Muscle of leg (tissue), 3 donors: ENCODE measurements at regions not wholly inside any gene's neighbourhood (a gene's known extent, or its start where the extent isn't known, plus 50 kb on each side); places are given as distances from the start of the nearest gene placed in this dataset.
A peak's percentile ranks its signal among the peaks of the same experiment; 100 is the strongest.

Source experiments
- DNase-seq: peaks from one replicate; pipeline ENCODE4 v3.0.0; 2013
- H3K27ac ChIP-seq: one replicate; pipeline ENCODE4 v1.5.1; 2013; ENCODE audit warnings: mild to moderate bottlenecking, low read length, control low read depth
- H3K27me3 ChIP-seq: one replicate; pipeline ENCODE4 v1.6.1; 2013; ENCODE audit warnings: low read length; ENCODE audit not compliant: control insufficient read depth, insufficient read depth
- H3K36me3 ChIP-seq: one replicate; pipeline ENCODE4 v1.6.1; 2013; ENCODE audit warnings: low read length; ENCODE audit not compliant: control insufficient read depth, insufficient read depth
- H3K4me1 ChIP-seq: one replicate; pipeline ENCODE4 v1.6.1; 2013; ENCODE audit warnings: low read length; ENCODE audit not compliant: control insufficient read depth, insufficient read depth
- H3K4me3 ChIP-seq: one replicate; pipeline ENCODE4 v1.5.1; 2013; ENCODE audit warnings: low read length, control low read depth
- H3K9me3 ChIP-seq: replicated peaks from 2 replicates; pipeline ENCODE4 v1.6.1; 2013; ENCODE audit warnings: low read depth, low read length; ENCODE audit not compliant: control insufficient read depth
- WGBS: methylation state at CpG from one replicate; pipeline ENCODE4 v1.1.5; 2013; ENCODE audit warnings: missing lambda C conversion rate; ENCODE audit not compliant: insufficient coverage; 5-methylcytosine and 5-hydroxymethylcytosine counted together

DNA sequence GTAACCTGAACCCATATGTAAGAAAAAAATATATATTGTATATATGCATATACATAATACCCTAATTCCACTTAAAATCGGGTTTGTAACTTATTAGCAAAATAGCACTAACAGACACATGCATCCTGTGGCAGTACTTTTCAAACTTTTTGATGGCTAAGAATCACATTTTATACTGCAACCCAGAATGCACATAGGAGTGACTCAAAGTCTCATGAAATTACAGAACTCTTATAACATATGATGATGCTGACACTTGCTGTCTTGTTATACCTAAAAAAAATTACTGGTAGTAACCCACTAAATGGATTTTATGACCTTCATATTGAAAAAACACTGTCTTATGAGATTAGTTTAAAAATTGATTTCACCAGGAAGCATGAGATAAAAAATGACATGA lies 152.4 kb upstream of the FRMD4B start:
- Histone ChIP-seq H3K27ac (no peak overlapping the region), H3K36me3 (no peaks in the 10 kb centered on the region), H3K9me3 (no peaks in the 10 kb centered on the region), H3K4me3 (no peak overlapping the region), H3K4me1 (peaks cover 12% of the 10 kb centered on the region), H3K27me3 (peaks cover 9% of the 10 kb centered on the region)
- DNase-seq = no peak
- no CpG with 5 or more reads among the region's 1 CpG for WGBS

DNA sequence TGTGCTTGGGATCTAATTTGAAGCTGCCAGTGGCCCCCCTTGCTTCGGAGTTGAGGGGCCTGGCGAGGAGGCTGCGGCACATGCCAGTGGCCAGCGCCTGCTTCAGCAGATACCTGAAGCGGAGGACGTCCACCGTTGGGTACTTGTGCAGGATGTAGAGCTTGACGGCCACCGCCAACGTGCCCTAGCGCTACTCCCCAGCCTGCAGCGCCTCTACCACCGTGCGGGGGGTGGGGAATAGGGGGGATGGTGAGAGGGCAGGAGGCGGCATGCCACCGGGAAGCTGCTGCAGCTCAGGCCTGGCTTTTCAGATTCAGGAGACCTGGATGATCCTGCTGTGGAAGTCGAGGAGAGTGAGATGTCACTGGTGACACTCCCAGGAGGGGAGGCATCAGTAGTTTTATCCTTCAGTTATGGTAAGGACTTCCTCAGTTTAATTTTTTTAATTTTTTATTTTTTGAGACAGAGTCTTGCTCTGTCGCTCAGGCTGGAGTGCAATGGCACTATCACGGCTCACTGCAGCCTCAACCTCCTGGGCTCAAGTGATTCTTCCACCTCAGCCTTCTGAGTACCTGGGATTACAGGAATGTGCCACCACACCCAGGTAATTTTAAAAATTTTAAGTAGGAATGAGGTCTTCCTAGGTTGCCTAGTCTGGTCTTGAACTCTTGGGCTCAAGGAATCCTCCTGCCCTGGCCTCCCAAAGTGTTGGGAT lies 150.6 kb upstream of the FRMD4B start:
- DNase-seq = no peak
- H3K4me3 ChIP-seq = no peak overlapping the region
- H3K4me1 ChIP-seq = peaks cover 10% of the 10 kb centered on the region
- no peaks in the 10 kb centered on the region for H3K27me3 ChIP-seq
- no peaks in the 10 kb centered on the region for H3K36me3 ChIP-seq
- no peak overlapping the region for H3K27ac ChIP-seq
- 84% methylated on average over 18 of the region's 19 CpGs for WGBS
- no peaks in the 10 kb centered on the region for H3K9me3 ChIP-seq

DNA sequence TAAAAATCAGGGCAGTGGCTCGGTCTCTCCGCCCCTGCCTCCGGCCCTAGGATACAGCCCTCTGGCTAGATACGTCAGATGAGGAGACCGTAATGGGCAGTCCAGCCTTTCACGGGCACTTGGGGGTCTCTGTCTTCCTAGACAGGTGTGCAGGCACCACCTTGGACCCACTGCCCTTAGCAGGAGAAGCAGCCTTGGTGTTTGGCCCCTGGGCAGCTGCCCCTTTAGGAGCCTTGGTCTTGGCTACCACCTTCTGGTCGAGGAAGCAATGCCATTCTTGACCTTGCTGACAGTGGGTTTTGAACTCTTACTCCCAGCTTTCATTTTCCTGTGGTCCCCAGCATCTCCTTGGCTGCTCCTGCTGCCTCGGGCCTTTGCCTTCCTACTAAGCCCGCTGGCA lies 149.7 kb upstream of the FRMD4B start:
- no peak for DNase-seq
- no peaks in the 10 kb centered on the region for H3K36me3 ChIP-seq
- no peaks in the 10 kb centered on the region for H3K9me3 ChIP-seq
- WGBS = 95% methylated on average over 9 of the region's 9 CpGs
- H3K4me1 ChIP-seq = peaks cover 6% of the 10 kb centered on the region
- H3K27me3 ChIP-seq = no peaks in the 10 kb centered on the region
- H3K27ac ChIP-seq = no peak overlapping the region
- H3K4me3 ChIP-seq = no peak overlapping the region

DNA sequence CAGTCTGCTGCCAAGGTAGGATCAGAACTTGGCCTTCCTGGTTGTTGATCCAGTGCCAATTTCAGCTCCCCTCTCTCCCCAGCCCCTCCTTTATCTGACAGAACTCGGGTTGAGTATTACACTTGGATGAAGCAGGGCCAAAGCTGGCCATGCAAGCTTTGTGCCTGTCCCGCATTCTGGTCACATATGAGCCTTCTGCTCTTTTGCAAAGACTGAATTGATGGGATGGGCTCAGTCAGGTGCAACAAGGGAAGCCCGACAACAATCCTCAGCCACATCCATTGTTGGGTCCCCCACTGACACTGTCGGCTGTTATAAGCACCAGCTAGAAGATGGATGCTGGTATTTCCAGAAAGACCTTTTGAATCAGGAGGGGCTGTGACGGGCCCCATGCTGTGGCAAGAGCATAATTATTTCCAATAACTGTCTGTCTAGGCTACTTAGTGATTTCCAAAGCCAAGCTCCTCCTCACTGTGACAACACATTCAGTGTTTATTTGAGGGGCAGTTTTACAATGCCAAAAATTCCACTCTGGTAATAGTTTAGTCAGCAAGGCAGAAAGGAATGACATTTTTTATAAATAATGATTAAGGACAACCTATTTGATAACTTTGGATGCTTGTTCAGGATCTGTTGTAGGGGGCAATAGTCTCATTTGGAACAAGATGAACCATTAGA lies 146.8 kb upstream of the FRMD4B start:
- Histone ChIP-seq H3K4me3 (no peak overlapping the region), H3K36me3 (no peaks in the 10 kb centered on the region), H3K27me3 (no peaks in the 10 kb centered on the region), H3K4me1 (peaks cover 6% of the 10 kb centered on the region), H3K27ac (no peak overlapping the region), H3K9me3 (no peaks in the 10 kb centered on the region)
- 53% methylated on average over 3 of the region's 5 CpGs for WGBS
- DNase-seq = no peak

DNA sequence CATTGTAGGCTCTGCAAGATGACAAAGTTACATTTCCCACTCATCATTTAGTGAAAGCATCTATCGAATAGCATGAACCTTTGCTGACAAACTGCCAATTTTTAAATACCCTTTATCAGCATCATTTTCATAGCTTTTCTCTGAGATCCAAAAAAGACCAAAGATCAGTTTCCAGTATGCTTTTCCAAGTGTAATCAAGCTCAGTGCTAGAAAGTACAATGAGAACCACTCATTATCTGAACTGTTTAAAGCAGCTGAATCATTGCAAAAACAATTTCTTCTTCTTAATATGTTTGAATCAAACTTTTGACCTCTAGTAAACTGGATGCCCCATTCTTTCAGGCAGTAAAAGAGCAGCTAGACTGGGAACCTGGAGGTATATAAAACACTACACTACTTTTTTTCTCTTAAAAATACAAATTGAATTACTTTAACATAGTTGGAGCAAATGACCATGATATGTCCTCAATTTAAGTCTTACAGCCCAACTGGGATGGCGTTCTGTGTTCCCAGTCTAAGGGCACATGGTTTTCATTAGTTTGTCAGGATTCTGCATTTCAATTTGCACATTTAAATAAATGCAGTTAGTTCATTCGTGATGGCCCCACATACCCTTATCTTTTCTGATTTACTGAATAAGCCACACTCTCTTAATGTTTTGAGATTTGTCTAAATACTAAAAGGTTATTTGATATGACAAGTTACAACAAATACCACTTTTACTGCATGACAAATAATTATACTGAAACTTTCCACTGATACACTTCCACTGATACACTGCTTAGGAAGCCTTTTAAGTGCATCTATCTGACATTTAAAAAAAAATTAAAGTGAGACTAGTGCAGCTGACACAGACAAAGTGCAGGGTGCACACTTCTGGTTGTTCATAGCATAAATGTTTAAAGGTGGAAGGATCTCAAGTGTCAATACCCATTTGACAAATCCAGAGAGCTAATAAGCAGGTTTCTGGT lies 146.0 kb upstream of the FRMD4B start:
- no CpG with 5 or more reads among the region's 3 CpGs for WGBS
- DNase-seq = no peak
- H3K4me1 ChIP-seq = peaks cover 6% of the 10 kb centered on the region
- no peaks in the 10 kb centered on the region for H3K27me3 ChIP-seq
- H3K9me3 ChIP-seq = no peaks in the 10 kb centered on the region
- H3K27ac ChIP-seq = no peak overlapping the region
- no peaks in the 10 kb centered on the region for H3K36me3 ChIP-seq
- H3K4me3 ChIP-seq = no peak overlapping the region

DNA sequence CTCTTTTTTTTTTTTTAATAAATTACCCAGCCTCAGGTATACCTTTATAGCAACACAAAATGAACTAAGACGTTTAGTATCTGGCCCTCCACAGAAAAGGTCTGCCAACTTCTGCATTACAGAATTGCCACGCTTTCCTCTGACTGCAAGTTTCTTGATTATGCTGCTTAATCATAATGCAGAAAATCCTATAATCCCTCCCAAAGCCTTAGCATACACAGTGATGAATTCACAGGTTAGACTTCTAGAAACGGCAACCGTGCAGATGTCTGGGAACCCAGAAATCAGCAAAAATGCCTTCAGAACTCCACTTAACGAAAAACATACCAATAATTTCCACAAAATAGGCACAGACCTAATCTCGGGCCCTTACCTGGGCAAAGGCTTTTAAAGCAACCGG lies 144.7 kb upstream of the FRMD4B start:
- WGBS = 86% methylated on average over 4 of the region's 7 CpGs
- Histone ChIP-seq H3K27ac (no peak overlapping the region), H3K27me3 (no peaks in the 10 kb centered on the region), H3K36me3 (no peaks in the 10 kb centered on the region), H3K4me3 (no peak overlapping the region), H3K4me1 (peaks cover 6% of the 10 kb centered on the region), H3K9me3 (no peaks in the 10 kb centered on the region)
- DNase-seq = no peak

DNA sequence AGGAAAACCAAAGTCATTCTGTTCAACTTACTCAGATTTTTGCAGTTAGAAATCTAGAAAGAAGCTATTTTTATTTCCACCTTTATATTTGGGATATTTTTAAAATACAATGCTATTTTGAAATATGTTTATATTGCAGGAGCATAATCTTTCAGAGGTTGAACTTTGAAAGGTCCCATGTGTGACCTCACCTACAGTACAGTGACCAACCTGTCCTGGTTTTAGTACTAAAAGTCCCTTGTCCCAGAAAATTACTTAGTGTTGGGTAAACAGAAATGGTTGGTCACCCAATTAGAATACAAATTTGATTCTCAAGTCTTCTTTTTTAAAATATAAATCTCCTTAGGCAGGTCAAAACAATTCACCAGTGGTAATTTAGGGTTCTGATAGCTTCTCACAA lies 141.6 kb upstream of the FRMD4B start:
- H3K4me1 ChIP-seq = peaks cover 2% of the 10 kb centered on the region
- DNase-seq = no peak
- no peaks in the 10 kb centered on the region for H3K36me3 ChIP-seq
- no peak overlapping the region for H3K27ac ChIP-seq
- H3K4me3 ChIP-seq = no peak overlapping the region
- H3K27me3 ChIP-seq = no peaks in the 10 kb centered on the region
- H3K9me3 ChIP-seq = no peaks in the 10 kb centered on the region

DNA sequence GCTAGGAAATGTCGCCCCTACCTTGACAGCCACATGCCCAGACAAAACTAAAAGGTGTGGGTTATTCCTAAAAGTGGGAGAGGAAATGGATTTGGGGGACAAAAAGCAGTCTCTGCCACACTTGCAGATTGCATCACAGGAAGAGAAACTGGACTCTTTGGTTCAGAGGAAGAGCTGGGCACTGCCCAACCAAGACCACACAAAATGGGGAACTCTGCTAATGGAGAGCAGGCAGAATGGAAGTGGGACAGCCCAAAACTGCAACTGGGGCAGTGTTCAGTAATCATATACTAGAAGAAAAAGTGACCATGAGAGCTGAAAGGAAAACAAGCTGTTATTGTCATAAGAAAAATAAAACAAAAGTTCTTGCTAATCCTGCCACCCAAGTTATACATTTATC lies 138.9 kb upstream of the FRMD4B start:
- Histone ChIP-seq H3K9me3 (no peaks in the 10 kb centered on the region), H3K4me1 (no peaks in the 10 kb centered on the region), H3K27me3 (no peaks in the 10 kb centered on the region), H3K36me3 (no peaks in the 10 kb centered on the region), H3K4me3 (no peak overlapping the region), H3K27ac (no peak overlapping the region)
- WGBS = no CpG with 5 or more reads among the region's 1 CpG
- no peak for DNase-seq

DNA sequence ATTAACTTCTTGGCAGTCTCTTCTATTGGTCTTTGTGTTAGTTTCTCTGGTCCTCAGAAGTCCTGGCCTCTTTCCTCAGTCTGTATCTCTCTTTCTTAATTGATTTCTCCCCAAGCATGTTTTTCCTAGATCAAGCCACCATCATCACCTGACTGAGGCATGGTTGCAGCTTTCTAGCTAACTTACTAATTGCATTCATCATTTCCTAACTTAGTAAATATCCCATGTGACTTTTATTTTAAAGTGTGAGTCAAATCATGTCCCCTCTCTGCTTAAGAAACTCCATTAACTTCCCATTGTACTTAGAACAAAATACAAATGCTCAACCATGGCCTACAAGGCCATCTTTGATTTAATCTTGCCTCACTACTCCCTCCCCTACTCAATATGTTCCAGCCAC lies 135.4 kb upstream of the FRMD4B start:
- Histone ChIP-seq H3K4me3 (no peak overlapping the region), H3K36me3 (no peaks in the 10 kb centered on the region), H3K27me3 (no peaks in the 10 kb centered on the region), H3K4me1 (no peaks in the 10 kb centered on the region), H3K9me3 (no peaks in the 10 kb centered on the region), H3K27ac (no peak overlapping the region)
- DNase-seq = no peak

DNA sequence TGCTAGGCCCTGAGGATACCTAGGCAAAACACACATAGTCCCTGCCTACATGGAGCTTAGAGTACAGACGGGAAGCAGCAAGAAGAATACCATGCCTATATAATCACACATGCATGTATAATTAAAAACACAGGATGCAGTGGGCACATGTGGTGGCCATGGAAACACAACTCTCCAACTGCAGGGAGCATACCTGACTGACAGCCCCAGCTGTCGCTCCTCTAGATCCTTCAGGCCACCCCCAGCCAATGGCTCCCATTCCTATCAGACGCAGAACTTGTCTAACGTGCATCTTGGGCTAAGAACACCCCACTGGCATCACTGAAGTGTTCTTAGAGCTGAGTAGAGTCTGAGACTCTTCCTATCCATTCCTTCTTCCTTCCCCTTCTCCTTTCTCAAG lies 125.5 kb upstream of the FRMD4B start:
- peak; percentile 32 for DNase-seq
- no peaks in the 10 kb centered on the region for H3K27me3 ChIP-seq
- no peak overlapping the region for H3K27ac ChIP-seq
- no peak overlapping the region for H3K4me3 ChIP-seq
- H3K4me1 ChIP-seq = peaks cover 6% of the 10 kb centered on the region
- no peaks in the 10 kb centered on the region for H3K36me3 ChIP-seq
- peaks cover 12% of the 10 kb centered on the region for H3K9me3 ChIP-seq
- 65% methylated on average over 3 of the region's 4 CpGs for WGBS
